K562 (cell line): ENCODE measurements at regions not wholly inside any gene's neighbourhood (a gene's known extent, or its start where the extent isn't known, plus 50 kb on each side); places are given as distances from the start of the nearest gene placed in this dataset.
A peak's percentile ranks its signal among the peaks of the same experiment; 100 is the strongest.

ENCODE experiments used
- BCOR ChIP-seq: fragments of 450-650 bp; IDR thresholded peaks from 2 replicates; pipeline ENCODE4 v1.6.1; 2016
- ESRRB ChIP-seq: fragments of 250-450 bp; sonication (Bioruptor Pico); IDR thresholded peaks from 2 replicates; pipeline ENCODE4 v1.5.0; 2020; ENCODE audit warnings: mild to moderate bottlenecking, moderate library complexity, borderline replicate concordance
- RHOXF2B ChIP-seq: fragments of 250-450 bp; sonication (Bioruptor Pico); conservative IDR thresholded peaks from 2 replicates; pipeline ENCODE4 v1.5.1; 2021
- TOE1 ChIP-seq, 2 experiments: fragments of 450-650 bp in 1 of 2; sonication (generic) in 1 of 2; formaldehyde crosslinking in 1 of 2; IDR thresholded peaks; 2 replicates each; pipeline versions ENCODE4 v1.7.1 to v1.8.0; 2016 to 2022; ENCODE audit warnings: borderline replicate concordance in 2 of 2, mild to moderate bottlenecking in 2 of 2, antibody characterized with exemption in 1 of 2, inconsistent platforms in 1 of 2, low read depth in 1 of 2, missing genetic modification reagents in 1 of 2, moderate library complexity in 1 of 2
- ZKSCAN8 ChIP-seq: fragments of 200-800 bp; sonication (Bioruptor generic); IDR thresholded peaks from 2 replicates; pipeline ENCODE4 v1.6.1; 2016; ENCODE audit warnings: missing genetic modification characterization, missing compliant biosample characterization
- ZNF347 ChIP-seq: fragments of 450-650 bp; formaldehyde crosslinking; IDR thresholded peaks from 2 replicates; pipeline ENCODE4 v1.4.0; 2020; ENCODE audit warnings: low read depth, mild to moderate bottlenecking, moderate library complexity
- TF ChIP-seq, protein P1 (sequence below): fragments of 450-650 bp; formaldehyde crosslinking; IDR thresholded peaks from 2 replicates; pipeline ENCODE4 v1.4.0; 2020; ENCODE audit warnings: mild to moderate bottlenecking, mixed read lengths
- TF ChIP-seq, protein P2 (sequence below): fragments of 250-450 bp; sonication (Bioruptor Pico); IDR thresholded peaks from 2 replicates; pipeline ENCODE4 v1.6.1; 2021; ENCODE audit warnings: mild to moderate bottlenecking
- TF ChIP-seq, protein P3 (sequence below): fragments of 450-650 bp; IDR thresholded peaks from 2 replicates; pipeline ENCODE4 v1.7.0; 2016; ENCODE audit warnings: borderline replicate concordance
- TF ChIP-seq, protein P4 (sequence below), 2 experiments: fragments of 250-450 bp in 1 of 2; fragments of 450-650 bp in 1 of 2; sonication (Bioruptor Pico) in 1 of 2; IDR thresholded peaks; 2 replicates each; pipeline versions ENCODE4 v1.6.1 to v1.8.0; 2016 to 2021; ENCODE audit warnings: mild to moderate bottlenecking in 2 of 2, moderate library complexity in 2 of 2, missing compliant biosample characterization in 1 of 2, missing genetic modification characterization in 1 of 2
- TF ChIP-seq, protein P5 (sequence below), 3 experiments: IDR thresholded peaks in 2 of 3; conservative IDR thresholded peaks in 1 of 3; 2 replicates each; pipeline ENCODE4 v1.5.1; 2011 to 2012; ENCODE audit warnings: low read length in 3 of 3, mild to moderate bottlenecking in 3 of 3, control low read depth in 2 of 3, improper control_type of control experiment in 1 of 3, inconsistent platforms in 1 of 3, low read depth in 1 of 3, mixed read lengths in 1 of 3, moderate library complexity in 1 of 3; ENCODE audit not compliant: insufficient read depth in 2 of 3
- TF ChIP-seq, protein P6 (sequence below): fragments of 250-450 bp; sonication (Bioruptor Pico); IDR thresholded peaks from 2 replicates; pipeline ENCODE4 v1.5.0; 2020; ENCODE audit warnings: mild to moderate bottlenecking
- TF ChIP-seq, protein P7 (sequence below): IDR thresholded peaks from 2 replicates; pipeline ENCODE4 v1.6.1; 2011; ENCODE audit not compliant: insufficient read length; ENCODE audit errors: extremely low read depth
- TF ChIP-seq, protein P8 (sequence below): fragments of 250-450 bp; sonication (Bioruptor Pico); IDR thresholded peaks from 2 replicates; pipeline ENCODE4 v1.8.0; 2022; ENCODE audit warnings: inconsistent platforms, mild to moderate bottlenecking, moderate library complexity, borderline replicate concordance

DNA sequence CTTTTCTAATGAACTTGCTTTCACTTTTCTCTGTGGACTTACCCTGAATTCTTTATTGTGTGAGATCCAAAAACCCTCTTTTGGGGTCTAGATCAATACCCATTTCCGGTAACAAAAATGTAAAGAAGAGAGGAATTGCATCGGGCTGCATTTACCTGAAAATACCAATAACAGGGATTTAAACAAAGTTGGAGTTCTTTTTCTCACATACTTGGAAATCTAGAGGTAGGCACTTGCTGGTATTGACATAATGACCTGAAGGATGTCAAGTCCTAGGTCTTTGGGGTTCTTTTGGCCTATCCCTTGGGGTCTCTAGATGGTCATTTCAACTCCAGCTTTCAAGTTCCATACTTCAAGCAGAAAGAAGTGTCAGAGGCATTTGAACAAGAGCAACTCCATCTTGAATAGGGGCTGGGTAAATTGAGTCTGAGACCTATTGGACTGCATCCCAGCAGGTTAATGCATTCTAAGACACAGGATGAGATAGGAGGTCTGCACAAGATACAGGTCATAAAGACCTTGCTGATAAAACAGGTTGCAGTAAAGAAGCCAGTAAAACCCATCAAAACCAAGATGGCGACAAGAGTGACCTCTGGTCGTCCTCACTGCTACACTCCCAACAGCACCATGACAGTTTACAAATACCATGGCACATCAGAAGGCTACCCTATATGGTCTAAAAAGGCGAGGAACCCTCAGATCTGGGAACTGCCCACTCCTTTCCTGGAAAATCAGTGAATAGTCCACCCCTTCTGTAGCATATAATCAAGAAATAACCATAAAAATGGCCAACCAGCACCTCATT is 50.8 kb upstream of the ZNF280D start (continued):
- TF ChIP-seq, protein P1, sequence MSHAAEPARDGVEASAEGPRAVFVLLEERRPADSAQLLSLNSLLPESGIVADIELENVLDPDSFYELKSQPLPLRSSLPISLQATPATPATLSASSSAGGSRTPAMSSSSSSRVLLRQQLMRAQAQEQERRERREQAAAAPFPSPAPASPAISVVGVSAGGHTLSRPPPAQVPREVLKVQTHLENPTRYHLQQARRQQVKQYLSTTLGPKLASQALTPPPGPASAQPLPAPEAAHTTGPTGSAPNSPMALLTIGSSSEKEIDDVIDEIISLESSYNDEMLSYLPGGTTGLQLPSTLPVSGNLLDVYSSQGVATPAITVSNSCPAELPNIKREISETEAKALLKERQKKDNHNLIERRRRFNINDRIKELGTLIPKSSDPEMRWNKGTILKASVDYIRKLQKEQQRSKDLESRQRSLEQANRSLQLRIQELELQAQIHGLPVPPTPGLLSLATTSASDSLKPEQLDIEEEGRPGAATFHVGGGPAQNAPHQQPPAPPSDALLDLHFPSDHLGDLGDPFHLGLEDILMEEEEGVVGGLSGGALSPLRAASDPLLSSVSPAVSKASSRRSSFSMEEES (CRISPR knock-in tag) = peak; percentile 62
- TF ChIP-seq, protein P2, sequence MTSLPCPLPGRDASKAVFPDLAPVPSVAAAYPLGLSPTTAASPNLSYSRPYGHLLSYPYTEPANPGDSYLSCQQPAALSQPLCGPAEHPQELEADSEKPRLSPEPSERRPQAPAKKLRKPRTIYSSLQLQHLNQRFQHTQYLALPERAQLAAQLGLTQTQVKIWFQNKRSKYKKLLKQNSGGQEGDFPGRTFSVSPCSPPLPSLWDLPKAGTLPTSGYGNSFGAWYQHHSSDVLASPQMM (CRISPR knock-in tag) = 0 out of 2 replicates have a peak, but pooled peaks have one; percentile 62
- TF ChIP-seq, protein P3, sequence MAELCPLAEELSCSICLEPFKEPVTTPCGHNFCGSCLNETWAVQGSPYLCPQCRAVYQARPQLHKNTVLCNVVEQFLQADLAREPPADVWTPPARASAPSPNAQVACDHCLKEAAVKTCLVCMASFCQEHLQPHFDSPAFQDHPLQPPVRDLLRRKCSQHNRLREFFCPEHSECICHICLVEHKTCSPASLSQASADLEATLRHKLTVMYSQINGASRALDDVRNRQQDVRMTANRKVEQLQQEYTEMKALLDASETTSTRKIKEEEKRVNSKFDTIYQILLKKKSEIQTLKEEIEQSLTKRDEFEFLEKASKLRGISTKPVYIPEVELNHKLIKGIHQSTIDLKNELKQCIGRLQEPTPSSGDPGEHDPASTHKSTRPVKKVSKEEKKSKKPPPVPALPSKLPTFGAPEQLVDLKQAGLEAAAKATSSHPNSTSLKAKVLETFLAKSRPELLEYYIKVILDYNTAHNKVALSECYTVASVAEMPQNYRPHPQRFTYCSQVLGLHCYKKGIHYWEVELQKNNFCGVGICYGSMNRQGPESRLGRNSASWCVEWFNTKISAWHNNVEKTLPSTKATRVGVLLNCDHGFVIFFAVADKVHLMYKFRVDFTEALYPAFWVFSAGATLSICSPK = no peak
- TF ChIP-seq ZNF347 (CRISPR knock-in tag) (peak; percentile 78; the same call in 1 of the 2 replicates), BCOR (no peak), TOE1 (IDR thresholded peaks at IDR 0.05; ENCODE audit: borderline replicate concordance) (no peak), TOE1 (CRISPR knock-in tag; IDR thresholded peaks at IDR 0.05; ENCODE audit: borderline replicate concordance, low read depth) (no peak), ZKSCAN8 (CRISPR knock-in tag) (peak; percentile 93), RHOXF2B (CRISPR knock-in tag) (peak; percentile 95), ESRRB (CRISPR knock-in tag) (peak; percentile 90; the same call in 1 of the 2 replicates)
- TF ChIP-seq, protein P4, sequence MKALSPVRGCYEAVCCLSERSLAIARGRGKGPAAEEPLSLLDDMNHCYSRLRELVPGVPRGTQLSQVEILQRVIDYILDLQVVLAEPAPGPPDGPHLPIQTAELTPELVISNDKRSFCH (CRISPR knock-in tag; IDR thresholded peaks at IDR 0.05) = peak; percentile 90
- TF ChIP-seq, protein P4 (tag; IDR thresholded peaks at IDR 0.05) = peak; percentile 99
- TF ChIP-seq, protein P5, sequence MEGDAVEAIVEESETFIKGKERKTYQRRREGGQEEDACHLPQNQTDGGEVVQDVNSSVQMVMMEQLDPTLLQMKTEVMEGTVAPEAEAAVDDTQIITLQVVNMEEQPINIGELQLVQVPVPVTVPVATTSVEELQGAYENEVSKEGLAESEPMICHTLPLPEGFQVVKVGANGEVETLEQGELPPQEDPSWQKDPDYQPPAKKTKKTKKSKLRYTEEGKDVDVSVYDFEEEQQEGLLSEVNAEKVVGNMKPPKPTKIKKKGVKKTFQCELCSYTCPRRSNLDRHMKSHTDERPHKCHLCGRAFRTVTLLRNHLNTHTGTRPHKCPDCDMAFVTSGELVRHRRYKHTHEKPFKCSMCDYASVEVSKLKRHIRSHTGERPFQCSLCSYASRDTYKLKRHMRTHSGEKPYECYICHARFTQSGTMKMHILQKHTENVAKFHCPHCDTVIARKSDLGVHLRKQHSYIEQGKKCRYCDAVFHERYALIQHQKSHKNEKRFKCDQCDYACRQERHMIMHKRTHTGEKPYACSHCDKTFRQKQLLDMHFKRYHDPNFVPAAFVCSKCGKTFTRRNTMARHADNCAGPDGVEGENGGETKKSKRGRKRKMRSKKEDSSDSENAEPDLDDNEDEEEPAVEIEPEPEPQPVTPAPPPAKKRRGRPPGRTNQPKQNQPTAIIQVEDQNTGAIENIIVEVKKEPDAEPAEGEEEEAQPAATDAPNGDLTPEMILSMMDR (IDR thresholded peaks at IDR 0.05 in 2 of 3, conservative IDR thresholded peaks at IDR 0.05 in 1 of 3; ENCODE audit: insufficient read depth in 2 of 3, low read depth in 1 of 3, low read length in 3 of 3) = no peak
- TF ChIP-seq, protein P6, sequence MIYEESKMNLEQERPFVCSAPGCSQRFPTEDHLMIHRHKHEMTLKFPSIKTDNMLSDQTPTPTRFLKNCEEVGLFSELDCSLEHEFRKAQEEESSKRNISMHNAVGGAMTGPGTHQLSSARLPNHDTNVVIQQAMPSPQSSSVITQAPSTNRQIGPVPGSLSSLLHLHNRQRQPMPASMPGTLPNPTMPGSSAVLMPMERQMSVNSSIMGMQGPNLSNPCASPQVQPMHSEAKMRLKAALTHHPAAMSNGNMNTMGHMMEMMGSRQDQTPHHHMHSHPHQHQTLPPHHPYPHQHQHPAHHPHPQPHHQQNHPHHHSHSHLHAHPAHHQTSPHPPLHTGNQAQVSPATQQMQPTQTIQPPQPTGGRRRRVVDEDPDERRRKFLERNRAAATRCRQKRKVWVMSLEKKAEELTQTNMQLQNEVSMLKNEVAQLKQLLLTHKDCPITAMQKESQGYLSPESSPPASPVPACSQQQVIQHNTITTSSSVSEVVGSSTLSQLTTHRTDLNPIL = peak; percentile 92
- TF ChIP-seq, protein P7, sequence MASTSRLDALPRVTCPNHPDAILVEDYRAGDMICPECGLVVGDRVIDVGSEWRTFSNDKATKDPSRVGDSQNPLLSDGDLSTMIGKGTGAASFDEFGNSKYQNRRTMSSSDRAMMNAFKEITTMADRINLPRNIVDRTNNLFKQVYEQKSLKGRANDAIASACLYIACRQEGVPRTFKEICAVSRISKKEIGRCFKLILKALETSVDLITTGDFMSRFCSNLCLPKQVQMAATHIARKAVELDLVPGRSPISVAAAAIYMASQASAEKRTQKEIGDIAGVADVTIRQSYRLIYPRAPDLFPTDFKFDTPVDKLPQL = no peak
- TF ChIP-seq, protein P8, sequence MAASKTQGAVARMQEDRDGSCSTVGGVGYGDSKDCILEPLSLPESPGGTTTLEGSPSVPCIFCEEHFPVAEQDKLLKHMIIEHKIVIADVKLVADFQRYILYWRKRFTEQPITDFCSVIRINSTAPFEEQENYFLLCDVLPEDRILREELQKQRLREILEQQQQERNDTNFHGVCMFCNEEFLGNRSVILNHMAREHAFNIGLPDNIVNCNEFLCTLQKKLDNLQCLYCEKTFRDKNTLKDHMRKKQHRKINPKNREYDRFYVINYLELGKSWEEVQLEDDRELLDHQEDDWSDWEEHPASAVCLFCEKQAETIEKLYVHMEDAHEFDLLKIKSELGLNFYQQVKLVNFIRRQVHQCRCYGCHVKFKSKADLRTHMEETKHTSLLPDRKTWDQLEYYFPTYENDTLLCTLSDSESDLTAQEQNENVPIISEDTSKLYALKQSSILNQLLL (CRISPR knock-in tag) = no peak
